ENCODE measurements at regions not wholly inside any gene's neighbourhood (a gene's known extent, or its start where the extent isn't known, plus 50 kb on each side); places are given as distances from the start of the nearest gene placed in this dataset.

DNA sequence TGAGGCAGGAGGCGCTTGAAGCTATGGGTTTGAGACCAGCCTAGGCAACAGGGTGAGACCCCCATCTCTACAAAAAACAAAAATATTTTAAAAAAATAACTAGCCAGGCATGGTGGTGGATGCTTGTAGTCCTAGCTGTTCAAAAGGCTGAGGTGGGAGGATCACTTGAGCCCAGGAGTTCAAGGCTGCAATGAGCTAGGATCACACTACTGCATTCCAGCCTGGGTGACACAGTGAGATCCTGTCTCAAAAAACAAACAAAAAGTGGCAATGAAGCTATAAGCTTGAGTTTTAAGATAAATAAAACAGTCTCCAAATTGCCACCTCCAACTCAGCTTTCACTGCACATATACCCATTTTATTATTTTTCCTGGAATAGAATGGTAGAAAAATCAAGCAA is 281.3 kb downstream of the IPMK start:
- H3K4me3 ChIP-seq (ENCODE audit: low read length), result no peak overlapping the region

DNA sequence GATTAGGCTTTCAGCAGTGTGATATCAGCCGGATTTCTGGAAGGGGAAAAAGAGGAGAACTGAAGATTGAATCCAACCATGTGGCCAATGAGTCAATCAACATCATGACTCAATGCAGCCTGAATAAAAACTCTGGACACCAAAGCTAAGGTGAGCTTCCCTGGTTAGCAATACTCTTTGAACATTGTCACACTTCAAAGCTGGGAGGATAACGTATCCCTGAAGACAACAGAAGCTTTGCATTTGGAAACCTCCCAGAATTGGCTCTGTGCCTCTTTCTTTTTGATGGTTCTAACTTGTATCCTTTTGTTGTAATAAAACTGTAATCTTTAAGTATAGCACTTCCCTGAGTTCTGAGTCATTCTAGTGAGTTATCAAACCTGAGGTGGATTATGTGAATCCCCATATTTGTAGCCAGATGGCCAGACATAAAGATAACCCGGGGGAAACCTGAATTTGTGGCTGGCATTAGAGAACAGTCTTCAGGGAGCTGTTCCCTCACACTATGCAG is 284.4 kb downstream of the IPMK start:
- DNase-seq (ENCODE audit: low read depth), result no peak
- TF ChIP-seq, protein P1, sequence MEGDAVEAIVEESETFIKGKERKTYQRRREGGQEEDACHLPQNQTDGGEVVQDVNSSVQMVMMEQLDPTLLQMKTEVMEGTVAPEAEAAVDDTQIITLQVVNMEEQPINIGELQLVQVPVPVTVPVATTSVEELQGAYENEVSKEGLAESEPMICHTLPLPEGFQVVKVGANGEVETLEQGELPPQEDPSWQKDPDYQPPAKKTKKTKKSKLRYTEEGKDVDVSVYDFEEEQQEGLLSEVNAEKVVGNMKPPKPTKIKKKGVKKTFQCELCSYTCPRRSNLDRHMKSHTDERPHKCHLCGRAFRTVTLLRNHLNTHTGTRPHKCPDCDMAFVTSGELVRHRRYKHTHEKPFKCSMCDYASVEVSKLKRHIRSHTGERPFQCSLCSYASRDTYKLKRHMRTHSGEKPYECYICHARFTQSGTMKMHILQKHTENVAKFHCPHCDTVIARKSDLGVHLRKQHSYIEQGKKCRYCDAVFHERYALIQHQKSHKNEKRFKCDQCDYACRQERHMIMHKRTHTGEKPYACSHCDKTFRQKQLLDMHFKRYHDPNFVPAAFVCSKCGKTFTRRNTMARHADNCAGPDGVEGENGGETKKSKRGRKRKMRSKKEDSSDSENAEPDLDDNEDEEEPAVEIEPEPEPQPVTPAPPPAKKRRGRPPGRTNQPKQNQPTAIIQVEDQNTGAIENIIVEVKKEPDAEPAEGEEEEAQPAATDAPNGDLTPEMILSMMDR (conservative IDR thresholded peaks at IDR 0.05; ENCODE audit: low read depth, low read length), result no peak
- no peak overlapping the region for H3K4me3 ChIP-seq (ENCODE audit: low read length)

More for the DNA sequence above, 281.3 kb downstream of the IPMK start:
- no peak for DNase-seq (ENCODE audit: low read depth)
- TF ChIP-seq, protein P1 (conservative IDR thresholded peaks at IDR 0.05; ENCODE audit: low read depth, low read length), result no peak

DNA sequence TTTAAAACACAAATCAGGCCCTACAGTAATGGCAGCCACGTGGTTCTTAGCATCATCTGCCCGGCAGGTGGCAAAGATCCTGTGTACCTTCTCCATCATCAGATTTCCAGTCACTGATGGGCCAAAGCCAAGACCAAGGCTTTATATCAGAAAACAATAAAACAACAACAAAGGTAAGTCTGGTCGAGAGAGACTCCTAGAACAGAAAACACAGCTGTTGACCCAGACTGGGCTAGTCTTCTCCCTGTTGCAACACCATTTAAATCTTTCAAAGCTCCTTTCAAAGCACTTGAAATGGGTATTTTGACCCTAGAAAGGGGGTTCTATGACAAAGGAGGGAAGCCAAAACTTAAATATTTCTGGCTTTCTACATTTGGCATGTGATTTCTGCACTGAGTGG is 285.6 kb downstream of the IPMK start:
- DNase-seq (ENCODE audit: low read depth), result no peak
- TF ChIP-seq, protein P1 (conservative IDR thresholded peaks at IDR 0.05; ENCODE audit: low read depth, low read length), result no peak

DNA sequence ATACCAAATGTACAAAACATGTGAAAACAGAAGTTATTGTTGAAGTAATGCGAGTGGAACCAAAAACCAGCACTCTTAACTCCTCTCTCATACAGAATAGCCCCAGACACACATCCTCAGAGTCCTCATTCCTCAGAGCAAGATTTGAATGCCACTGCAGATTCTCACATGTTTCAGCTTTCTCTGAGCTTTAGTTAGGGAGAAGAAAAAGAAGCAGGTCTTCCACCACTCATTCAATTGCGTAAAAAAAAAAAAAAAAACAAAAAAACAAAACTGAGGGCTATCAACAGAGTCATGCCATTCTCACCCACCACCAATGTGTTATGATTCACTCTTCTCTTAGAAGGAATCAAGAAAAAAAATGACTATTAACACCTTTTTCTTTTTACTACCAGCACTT is 287.7 kb downstream of the IPMK start:
- TF ChIP-seq, protein P1 (conservative IDR thresholded peaks at IDR 0.05; ENCODE audit: low read depth, low read length), result no peak
- H3K4me3 ChIP-seq (ENCODE audit: low read length), result no peak overlapping the region
- DNase-seq (ENCODE audit: low read depth), result peak; percentile 33

More for the DNA sequence above, 285.6 kb downstream of the IPMK start:
- no peak overlapping the region for H3K4me3 ChIP-seq (ENCODE audit: low read length)

DNA sequence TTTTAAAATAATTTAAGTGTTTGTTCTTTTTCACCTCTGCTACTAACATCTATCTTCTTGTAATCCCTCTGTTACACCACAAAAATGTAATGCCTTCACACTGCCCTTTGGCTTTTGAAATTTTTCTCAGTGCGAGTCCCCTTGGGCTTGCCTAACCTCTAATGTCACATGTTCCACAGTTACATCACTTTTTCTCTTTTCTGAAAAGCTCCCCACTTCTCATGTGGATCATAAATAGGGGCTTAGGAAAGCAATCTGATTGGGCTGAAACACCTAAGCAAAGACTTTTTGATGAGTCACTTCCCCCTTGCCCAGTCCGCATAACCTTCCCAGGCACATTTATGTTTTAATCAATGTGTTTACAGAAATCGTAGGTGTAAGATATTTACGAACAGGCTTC is 288.2 kb downstream of the IPMK start:
- no peak overlapping the region for H3K4me3 ChIP-seq (ENCODE audit: low read length)
- peak; percentile 87 for DNase-seq (ENCODE audit: low read depth)
- TF ChIP-seq, protein P1 (conservative IDR thresholded peaks at IDR 0.05; ENCODE audit: low read depth, low read length), result no peak

DNA sequence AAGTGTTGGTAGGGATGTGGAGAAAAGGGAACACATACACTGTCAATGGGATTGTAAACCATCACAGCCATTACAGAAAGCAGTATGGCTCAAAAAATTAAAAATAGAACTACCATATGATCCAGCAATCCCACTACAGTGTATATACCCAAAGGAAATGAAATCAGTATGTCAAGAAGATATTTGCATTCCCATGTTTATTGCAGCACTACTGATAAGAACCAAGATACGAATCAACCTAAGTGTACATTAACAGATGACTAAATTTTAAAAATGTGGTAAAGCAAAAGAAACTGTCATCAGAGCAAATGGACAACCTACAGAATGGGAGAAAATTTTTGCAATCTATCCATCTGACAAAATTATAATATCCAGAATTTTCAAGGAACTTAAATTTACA is 290.4 kb downstream of the IPMK start:
- DNase-seq (ENCODE audit: low read depth), result no peak
- no peak overlapping the region for H3K4me3 ChIP-seq (ENCODE audit: low read length)
- TF ChIP-seq, protein P1 (conservative IDR thresholded peaks at IDR 0.05; ENCODE audit: low read depth, low read length), result no peak

DNA sequence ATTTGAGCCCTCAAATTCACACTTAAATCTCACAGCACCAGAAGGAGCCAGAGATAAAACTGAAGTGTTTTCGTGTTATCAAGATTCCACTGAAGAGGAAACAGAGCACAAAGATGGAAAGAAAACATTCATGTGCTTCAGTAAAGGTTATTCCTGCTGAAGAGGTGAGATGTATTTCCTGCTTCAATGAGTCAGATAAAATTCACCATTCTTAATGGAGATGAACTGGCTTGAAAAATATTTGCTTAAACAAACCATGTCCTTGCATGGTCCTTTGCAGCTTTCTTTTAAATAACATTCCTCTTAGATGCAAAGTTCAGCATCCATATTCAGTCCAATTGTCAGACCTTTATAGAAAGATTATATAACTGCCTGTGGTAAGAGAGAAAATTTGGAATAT is 294.2 kb downstream of the IPMK start:
- TF ChIP-seq, protein P1 (conservative IDR thresholded peaks at IDR 0.05; ENCODE audit: low read depth, low read length), result no peak
- no peak for DNase-seq (ENCODE audit: low read depth)
- no peak overlapping the region for H3K4me3 ChIP-seq (ENCODE audit: low read length)
